DMS114 treated with DMSO at 0.1 percent for 48 hours (cell line): ENCODE measurements at regions not wholly inside any gene's neighbourhood (a gene's known extent, or its start where the extent isn't known, plus 50 kb on each side); places are given as distances from the start of the nearest gene placed in this dataset.
"Not testable (repeated sequence)": the region's sequence is repeated elsewhere in the genome, so short reads cannot be mapped to it uniquely, and the experiment has no call there.

ENCODE experiments used
- DNase-seq: peaks from one replicate; lab custom pipeline; 2025; ENCODE audit not compliant: unreplicated experiment; lab: John Stamatoyannopoulos, UW

- no peak for DNase-seq
Observed at GRCh38 chr6:119526561-119527230, 177.1 kb upstream of the MAN1A1 start.

GRCh38 chr6:119524410-119524809 lies 174.8 kb upstream of the MAN1A1 start:
- no peak for DNase-seq

DNA sequence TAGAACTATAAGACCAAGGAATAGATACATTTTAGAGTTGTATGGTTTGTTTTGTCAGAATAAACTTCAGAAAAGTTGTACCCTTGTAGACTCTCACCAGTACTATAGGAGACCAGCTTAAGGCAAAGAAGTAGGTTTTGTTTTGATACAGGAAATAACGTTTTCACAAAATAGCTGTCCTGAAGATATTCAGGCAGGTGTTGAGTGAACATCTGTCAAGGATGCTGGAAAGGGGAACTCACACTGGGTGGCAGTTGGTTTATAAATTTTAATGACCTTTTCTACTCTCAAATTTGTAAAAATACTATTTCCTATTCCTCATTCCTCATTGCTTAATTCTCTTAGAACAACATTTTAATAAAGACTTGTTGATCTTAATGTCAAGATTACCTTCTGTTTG lies 174.0 kb upstream of the MAN1A1 start:
- DNase-seq: no peak

DNA sequence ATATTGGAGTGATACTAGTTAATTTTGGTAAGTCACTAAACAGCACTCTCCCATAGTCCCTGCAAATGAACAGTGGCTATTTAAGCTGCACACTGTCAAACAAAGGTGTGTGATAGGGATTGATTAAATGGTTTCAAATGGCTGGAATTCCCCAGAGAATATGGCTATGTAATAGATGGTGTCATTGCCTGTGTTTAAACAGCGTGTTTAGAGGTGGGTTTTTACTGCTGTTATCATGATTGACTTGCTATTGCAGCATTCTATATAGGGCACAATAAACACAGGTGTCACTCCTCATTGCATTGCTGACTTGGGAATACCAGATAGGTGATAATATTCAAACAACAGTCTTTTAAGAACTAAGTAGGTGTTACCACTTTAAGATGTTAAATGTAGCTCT lies 171.7 kb upstream of the MAN1A1 start:
- DNase-seq: no peak

DNA sequence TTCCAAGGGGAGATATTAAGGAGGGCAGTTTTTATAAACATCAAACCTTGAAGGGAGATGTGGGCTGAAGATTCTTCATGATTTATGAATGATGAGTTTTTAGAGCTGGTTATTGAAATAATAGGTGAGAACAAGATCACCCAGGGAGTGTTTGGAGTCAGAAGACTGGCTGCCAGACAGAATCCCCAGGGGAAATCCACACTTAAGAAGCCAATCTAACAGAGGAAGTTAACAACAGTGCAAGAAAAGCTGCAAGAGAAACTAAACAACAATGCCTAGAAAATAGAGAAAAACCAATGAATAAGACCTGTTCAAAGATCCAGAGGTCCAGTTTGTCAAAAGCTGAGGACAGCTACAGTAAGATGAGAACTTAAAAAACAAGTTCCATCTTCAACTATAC lies 167.9 kb upstream of the MAN1A1 start:
- DNase-seq: no peak

- DNase-seq: no peak
Observed at GRCh38 chr6:119514345-119514744, 164.8 kb upstream of the MAN1A1 start.

GRCh38 chr6:119511024-119511423 lies 161.5 kb upstream of the MAN1A1 start:
- no peak for DNase-seq

GRCh38 chr6:119510246-119510645 lies 160.7 kb upstream of the MAN1A1 start:
- DNase-seq: no peak

- no peak for DNase-seq
Observed at GRCh38 chr6:119506631-119507174, 157.1 kb upstream of the MAN1A1 start.

DNA sequence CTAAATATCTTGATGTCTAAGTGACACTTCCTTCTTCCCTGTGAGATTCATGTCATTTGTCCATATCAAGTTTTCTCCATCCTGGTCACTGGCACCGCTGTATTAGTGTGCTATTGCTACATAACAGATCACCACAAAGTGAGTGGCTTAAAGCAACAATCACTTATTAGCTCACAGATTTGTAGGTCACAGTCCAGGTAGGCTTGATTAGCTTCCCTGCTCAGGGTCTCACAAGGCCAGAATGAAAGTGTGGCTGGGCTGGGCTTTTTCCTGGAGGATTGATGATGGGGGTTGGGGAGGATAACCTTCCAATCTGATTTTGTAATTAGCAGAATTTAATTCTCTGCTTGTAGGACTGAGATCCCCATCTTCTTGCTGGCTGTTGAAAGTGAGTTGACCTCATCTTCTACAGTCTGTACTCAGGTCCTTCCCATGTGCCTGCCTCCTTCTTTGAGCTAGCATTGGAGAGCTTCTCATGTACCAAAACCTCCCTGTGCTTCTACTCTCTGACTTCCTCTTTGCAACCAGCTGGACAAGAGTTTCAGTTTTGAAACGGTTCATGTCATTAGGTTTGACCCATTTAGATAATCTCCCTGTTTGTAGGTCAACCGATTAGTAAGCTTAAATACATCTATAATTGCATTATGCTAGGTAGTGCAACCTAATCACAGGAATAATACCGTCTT lies 152.4 kb upstream of the MAN1A1 start:
- no peak for DNase-seq

- no peak for DNase-seq
Observed at GRCh38 chr6:119499797-119500196, 150.2 kb upstream of the MAN1A1 start.

- no peak for DNase-seq
Observed at GRCh38 chr6:119497988-119498727, 148.6 kb upstream of the MAN1A1 start.

DNA sequence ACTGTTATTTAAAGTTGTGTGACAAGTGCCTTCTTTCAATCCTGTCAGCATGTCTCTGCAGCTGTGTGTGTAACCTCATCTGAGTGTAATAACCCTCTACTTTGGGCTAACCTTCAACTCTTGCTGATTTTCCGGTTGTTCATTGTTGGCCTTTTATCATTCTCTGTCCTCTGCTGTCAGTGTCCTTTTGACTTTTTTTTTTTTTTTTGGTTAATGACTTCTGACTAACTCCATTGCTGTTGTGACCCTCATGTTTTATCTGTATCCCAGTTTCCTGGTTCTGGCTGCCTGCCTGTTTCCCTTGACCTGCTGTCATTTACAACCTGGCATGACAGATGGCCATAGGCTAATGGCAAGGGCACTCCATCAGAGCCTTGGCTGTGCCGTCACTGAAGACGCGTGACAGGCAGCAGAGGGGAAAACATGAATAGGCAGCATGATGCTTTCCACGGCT lies 145.7 kb upstream of the MAN1A1 start:
- no peak for DNase-seq

DNA sequence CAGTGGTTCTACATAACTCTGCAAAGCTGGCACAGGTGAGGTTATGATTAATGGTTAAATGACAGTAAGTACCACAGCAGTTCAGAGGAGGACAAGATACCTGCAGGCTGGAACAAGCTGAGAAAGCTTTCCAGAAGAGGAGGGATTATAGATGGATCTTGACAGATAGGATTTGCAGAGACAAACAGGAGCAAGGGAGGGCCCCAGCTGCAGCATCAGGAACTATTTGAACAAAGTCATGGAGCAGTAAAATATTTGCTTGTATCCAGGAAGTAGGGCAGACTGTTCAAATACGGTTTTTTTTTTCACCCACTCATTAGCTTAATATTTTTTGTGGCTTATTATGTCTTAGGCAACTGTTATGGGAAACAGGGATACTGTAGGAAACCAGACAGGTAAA lies 144.4 kb upstream of the MAN1A1 start:
- no peak for DNase-seq

GRCh38 chr6:119491112-119491511 lies 141.6 kb upstream of the MAN1A1 start:
- DNase-seq: not testable (repeated sequence)

GRCh38 chr6:119490050-119490449 lies 140.5 kb upstream of the MAN1A1 start:
- not testable (repeated sequence) for DNase-seq

DNA sequence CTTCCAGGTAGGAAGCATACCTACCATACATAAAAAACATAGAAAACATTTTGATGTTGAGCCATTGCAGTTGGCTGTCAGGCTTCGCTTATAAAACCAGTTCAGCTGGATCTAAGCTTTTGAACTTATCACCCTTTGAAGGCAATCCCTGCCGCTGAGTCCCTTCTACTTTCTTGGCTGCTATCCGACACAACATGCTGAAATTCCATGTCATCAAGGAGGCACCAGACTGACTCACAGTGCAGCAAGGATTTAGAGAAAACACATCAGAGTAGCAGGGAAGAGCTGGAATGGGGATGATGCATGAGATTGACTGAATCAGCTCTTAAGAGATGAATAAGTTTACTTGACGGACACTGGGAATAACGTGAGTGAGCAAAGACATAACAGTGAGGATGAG lies 135.0 kb upstream of the MAN1A1 start:
- DNase-seq: no peak

DNA sequence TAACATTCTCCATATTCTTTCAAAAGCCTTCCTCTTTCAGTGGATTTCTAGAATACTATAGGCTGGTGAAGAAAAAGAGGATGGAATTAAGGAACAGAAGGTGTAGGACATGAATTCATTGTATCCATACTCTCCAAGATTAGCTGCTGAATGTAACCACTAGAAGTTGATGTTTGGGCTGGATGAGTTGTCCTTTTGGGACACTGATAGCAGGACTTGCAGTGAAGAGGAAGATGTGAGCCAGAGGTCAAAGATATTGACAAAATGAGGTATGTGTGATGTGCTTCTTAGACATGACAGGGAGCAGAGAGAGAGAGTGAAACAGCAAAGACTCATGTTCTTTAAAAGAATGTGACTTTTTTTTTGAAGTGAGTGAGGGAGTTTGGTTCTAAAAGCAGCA lies 134.3 kb upstream of the MAN1A1 start:
- DNase-seq: no peak

- no peak for DNase-seq
Observed at GRCh38 chr6:119482850-119483285, 133.3 kb upstream of the MAN1A1 start.

DNA sequence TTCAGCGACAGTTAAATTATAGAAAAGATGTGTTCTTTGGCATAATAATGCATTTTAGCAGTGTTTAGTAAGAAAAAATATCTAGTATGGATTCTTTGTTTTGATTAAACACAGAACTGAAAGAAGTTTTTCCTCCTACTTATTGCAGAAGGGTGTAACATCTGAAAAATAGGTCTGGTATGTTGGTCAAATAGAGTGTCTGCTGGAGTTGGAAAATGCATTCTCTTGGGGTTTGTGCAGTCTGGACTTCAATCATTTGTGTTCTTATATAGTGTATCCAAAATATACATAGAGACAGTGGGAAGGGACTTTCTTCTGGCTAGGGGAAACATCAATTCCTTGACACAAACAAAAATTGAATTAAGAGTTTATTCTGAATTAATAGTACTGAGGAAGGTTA lies 132.4 kb upstream of the MAN1A1 start:
- DNase-seq: no peak

DNA sequence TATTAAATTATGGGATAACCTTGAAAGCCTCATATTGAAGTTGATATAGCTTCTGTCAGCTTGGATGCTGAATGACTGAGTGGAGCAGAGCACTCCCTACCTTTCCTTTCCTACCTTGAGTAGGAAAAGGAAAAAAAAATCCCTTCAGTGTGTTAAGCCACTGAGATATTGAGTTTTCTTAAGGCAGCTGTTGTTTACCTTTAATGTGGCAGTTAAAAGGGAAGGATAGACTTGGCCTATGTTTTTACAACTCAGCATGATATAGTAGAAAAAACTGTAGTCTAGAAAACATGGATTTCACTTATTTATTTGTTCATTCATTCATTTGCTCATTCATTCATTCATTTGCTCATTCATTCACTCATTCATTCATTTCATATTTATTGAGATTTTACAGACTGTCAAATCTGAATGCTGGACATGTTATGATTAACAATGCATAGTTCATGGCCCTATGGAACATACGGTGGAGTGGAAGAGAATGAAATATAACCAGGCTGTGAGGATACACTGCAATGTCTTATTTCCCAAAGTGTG lies 131.5 kb upstream of the MAN1A1 start:
- DNase-seq: no peak
